ENCODE measurements at regions not wholly inside any gene's neighbourhood (a gene's known extent, or its start where the extent isn't known, plus 50 kb on each side); places are given as distances from the start of the nearest gene placed in this dataset.

DNA sequence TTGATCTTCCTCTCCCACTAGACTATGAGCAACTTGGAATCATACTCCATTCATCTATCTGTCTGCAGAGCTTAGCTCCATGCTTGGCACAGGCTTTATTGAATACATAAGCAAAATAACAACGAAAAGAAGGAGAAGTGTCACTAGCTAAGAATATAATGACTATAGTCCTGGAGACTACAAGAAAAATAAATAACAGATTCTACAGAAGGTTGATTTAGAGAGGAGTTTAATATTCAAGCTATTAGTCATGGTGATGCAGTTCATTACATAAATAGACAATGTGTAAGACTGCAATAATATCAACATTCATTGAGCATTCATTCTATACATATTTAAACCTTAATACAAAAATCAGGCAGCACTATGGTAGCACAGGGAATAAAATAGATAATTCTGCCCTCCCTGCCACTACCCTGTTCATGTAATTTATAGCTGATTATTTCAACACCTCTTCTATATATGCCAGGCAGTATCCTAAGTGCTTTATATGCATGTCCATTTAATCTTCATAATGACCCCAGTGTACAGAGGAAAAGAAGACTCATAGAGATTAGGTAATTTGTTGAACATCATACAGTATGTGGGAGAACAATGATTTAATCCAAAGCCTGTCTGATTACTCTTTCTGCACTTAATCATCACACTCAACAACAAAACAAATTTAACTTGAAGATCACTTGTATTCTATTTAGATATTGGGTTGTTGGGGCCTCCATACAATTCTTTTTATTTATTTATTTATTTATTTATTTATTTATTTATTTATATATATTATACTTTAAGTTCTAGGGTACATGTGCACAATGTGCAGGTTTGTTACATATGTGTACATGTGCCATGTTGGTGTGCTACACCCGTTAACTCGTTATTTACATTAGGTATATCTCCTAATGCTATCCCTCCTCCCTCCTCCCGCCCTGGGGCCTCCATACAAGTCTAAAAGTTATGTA, 165.3 kb downstream of the RNF152 start:
- no peak for FAIRE-seq

DNA sequence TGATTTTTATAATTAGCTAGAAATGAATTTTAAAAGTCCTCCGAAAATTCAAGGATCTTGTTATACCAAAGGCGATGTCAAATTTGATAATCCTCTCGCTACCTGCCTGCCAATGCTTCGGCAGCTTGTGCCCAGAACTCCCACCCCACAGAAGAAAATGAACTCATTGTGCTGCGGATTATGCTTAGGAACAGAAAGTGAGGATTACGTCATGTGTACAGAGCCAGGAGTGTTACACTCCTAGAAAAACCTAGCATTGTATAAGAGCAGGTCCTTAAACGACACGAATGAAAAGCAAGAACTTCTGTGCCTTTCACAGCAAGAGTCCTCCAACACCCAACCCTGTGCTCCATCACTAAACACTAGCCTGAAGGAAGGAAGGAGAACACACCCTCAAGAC, 168.3 kb downstream of the RNF152 start:
- no peak for FAIRE-seq

DNA sequence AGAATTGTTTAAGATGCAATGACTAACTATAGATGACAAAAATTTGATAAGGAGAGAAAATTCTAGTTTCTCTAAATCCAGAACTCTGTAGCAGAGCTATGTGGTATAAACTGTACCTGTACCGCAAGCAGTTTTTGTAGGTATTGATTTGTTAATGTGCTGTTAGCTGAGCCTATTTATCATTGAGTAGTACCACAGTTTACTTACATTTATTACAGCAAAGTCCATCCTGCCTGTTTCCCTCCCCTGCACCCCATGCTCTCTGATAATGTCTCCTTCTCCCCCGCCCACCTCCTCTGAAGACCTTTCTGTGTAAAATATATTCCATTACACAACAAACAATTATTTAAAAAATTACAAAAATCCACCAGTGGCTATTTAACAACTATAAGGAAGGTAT, 170.6 kb downstream of the RNF152 start:
- no peak for FAIRE-seq

GRCh38 chr18:61720496-61720895, 172.3 kb downstream of the RNF152 start:
- no peak for FAIRE-seq

DNA sequence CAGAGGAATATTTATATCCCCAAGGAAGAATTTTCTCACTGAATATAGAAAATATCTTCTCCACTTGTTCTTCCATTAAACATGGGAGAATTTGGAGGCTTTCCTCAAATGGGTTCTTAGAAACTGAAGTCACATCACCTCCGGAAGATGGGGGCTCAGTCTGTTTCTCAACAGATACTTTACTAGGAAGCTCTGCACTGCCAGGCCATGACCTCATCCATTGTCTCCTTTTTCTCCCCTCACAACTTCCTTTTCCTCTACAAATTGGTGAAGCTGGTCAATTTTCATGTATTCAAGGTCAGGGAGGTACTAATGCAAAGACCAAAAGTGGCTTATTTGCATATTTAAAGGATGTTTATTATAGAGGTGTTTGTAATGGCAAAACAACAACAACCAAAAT, 173.1 kb downstream of the RNF152 start:
- FAIRE-seq: no peak

DNA sequence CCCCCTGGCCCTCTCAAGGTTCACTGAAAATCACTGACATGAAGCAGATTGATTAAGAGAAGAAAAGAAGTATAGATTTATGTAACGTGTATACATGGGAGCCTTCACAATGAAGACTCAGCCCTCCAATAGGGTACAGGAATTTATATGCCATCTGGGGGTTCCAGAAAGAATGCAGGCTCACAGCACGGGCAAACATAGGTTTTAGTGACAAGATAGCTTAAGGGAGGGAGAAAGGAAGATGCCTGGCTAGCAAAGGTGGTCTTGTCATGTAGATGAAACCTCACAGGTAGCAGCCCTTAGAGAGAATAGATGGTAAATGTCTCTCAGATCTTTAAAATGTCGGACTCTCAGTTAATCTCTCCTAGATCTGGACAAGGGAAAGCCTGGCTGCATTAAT, 173.9 kb downstream of the RNF152 start:
- no peak for FAIRE-seq

DNA sequence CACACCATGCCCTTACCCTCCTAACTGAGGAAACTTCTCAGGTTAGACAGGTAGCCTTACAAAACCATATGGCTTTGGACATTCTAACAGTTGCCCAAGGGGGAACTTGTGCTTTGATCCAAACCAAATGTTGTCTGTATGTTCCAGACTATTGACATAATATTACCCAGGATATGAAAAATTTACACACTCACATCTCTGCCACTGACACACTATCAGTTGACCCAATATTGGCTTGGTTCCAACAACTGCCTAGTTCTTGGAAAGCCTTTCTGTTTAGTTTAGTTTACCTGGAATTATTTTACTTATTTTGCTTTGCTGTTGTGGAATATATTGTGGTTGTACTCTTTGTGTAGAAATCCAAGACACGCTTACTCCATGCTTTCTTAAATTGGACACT, 178.4 kb downstream of the RNF152 start:
- FAIRE-seq: no peak

- no peak for FAIRE-seq
Measured at GRCh38 chr18:61713502-61713901, 179.3 kb downstream of the RNF152 start.

- no peak for FAIRE-seq
Measured at GRCh38 chr18:61710082-61710620, 182.7 kb downstream of the RNF152 start.

DNA sequence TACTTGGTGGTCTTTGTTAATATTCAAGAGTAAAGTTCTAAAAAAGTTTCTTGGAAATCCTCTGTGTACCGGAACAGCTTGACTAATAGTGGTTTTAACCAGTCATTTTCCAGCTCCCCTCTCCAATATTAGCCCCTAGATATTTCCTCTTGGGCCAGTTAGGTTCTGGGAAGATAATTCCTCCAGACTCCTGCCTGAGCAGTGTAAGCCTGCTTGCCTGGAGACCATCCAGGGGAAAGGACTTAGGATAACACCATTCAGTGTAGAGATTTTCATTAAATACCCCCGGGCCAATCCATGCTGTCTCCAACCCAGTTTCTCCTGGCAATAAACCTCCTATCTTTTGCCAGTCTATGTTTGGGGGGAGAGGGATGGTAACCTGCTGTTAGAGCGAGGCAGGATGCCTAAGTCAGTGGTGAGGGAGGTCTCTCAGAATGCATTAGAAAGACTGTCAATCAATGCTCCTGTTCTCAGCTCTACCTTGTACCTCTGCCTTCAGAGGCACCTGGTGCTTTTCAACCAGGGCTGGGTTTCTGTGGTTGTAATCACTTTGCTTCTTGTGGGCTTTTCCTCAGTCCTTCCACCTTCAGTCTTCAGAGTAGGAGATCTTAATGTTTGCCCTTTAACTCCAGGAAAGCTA, 186.4 kb downstream of the RNF152 start:
- no peak for FAIRE-seq

- FAIRE-seq: no peak
Measured at GRCh38 chr18:61703508-61703907, 189.3 kb downstream of the RNF152 start.

- FAIRE-seq: no peak
Measured at GRCh38 chr18:61702007-61702406, 190.8 kb downstream of the RNF152 start.

DNA sequence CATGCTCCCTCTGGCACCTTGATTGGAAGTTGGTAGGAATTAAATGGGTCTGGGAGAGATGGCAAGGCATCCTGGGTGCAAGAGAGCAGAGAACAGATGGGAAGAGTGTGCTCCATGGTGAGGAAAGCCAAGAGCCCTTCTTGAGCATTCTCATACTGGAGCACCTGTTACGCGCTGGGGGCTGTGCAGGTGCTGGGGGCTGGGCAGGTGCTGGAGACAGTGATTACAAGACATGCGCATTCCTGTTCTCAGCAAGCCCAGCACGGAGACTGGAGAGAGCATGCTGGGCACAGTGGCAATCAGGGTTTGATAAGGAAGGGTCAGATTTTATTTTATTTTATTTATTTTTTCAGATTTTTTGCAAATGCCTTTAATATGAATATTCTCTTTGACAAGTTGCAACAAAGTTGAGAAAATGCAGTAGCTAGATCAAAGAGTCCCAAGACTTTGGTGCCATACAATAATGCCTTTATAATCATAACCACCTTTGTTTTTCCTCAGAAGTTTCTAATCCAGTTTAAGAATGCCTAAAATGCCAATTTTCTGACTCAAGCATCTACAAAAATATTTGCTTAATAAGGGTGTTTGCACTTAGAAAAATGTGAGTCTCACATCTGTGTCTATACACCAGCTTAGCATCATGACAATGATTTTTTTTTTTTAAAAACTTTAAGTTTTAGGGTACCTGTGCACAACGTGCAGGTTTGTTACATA, 193.3 kb downstream of the RNF152 start:
- FAIRE-seq: no peak

DNA sequence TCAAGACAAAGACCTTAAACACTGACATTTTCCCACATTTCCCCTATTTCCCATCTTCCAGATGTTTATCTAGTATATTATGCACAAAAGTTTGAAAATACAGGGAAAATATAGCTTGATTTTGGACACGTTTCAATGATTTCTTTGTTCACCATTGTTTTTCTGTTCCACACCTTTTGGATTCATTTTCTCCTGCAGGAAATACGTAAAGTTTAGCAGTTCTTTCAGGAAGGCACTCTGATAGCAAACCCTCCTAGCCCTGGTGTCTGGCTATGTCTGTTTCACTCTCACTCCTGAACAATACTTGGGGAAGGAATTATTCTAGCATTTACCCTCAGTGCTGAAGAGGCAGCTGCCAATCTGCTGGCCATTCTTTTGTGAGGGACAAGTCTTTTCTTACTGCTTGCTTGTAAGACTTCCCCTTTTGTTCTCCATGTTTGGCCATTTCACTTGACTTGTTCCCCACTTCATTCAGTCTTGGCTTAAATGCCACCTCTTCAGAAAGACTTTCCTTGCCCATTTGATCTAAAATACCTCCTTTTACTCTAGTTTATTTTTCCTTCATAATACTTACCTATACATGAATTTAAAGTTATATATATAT, 195.4 kb downstream of the RNF152 start:
- FAIRE-seq: no peak

DNA sequence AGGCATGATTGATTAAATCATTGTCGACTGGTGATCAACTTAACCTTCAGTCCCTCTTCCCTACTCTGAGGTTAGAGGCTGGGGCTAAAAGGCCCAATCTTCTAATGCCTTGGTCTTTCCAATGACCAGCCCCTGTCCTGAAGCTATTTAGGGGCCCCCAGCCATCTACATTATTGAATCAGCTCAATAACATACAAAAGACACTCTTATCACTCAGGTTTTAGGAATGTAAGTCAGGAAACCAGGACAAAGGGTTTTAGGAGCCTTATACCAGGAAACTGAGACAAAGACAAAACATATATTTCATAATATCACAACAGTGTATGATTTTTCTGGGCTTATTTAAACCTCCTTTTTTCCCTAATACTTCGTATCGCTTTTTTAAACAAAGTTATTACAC, 198.6 kb downstream of the RNF152 start:
- no peak for FAIRE-seq

GRCh38 chr18:61690418-61691138, 202.2 kb downstream of the RNF152 start:
- no peak for FAIRE-seq

DNA sequence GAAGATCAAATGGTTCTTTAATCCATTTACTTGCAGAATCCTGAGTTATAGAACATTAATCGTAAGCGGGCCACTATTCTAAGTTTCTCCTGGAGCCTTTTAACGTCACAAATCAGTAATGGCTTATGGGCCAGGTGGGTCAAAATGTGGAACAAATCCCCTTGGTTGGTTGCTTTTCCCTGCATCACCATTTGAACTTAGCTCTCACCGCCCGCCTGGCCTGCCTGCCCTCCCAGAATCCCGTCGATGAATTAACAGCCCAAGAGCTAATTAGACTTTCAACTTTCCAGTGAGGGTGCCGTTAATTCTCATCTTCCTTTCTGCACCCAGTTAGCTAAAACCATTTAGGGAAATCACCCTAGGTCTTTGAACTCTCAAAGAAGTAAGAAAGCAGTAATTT, 205.5 kb downstream of the RNF152 start:
- FAIRE-seq: no peak

DNA sequence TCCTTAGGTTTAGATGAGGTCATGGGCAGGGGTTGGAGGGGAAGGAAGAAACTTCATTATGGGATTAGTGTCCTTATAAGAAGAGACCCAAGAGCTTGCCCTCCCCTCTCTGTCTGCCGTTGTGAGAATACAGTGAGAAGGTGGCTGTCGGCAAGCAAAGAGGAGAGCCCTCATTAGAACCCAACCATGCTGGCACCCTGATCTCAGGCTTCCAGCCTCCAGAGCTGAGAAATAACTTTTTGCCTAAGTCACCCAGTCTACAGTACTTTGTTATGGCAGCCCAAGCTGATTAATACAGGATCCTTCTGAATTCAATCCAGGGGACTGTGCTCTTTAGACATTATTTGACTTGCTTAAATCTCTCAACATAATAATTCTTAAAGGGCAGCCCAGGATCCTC, 209.0 kb downstream of the RNF152 start:
- FAIRE-seq: no peak

DNA sequence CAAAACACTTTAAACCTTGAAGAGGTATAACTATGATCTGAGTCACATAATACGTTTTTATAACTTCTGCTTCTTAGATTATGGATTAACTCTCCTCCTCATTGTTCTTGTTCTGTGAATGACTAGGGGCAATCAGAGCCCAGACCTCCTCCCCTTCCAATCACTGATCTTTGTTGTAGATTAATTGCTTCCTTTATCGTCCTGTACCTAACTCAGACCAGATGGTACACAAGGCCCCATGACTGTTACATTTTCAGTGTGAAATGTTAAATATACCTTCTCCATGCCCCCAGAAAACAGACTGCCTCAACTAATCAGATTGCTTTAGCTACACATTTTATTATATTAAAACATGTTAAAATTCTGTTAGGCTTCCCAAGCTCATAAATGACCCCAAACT, 211.7 kb downstream of the RNF152 start:
- no peak for FAIRE-seq

GRCh38 chr18:61679836-61680235, 213.0 kb downstream of the RNF152 start:
- FAIRE-seq: no peak

- no peak for FAIRE-seq
Measured at GRCh38 chr18:61677435-61677970, 215.3 kb downstream of the RNF152 start.
